GM18907 (cell line): ENCODE measurements at regions not wholly inside any gene's neighbourhood (a gene's known extent, or its start where the extent isn't known, plus 50 kb on each side); places are given as distances from the start of the nearest gene placed in this dataset.

Source experiments
- ATAC-seq: cut with Tn5 transposase; IDR thresholded peaks from one replicate; pipeline ENCODE4 v1.9.1; 2021; ENCODE audit warnings: mild to moderate bottlenecking, moderate library complexity; ENCODE audit not compliant: unreplicated experiment

DNA sequence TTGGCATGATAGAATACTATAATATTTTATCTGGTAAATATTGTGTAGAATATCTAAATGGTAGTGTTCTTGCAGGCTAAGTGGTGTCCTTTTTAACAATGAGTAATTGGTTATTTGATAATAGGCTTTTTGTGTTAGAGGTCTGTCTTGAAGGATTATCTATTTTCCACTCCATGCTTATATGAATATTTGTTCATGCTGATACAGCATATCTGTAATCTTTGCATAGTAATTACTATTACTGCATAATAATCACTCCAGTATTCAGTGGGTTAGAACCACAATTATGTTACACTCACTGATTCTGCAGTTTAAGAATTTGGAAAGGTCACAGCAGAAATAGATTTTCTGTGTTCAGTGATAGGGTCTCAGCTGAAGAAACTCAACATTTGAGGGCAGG lies 1229.9 kb downstream of the MAT2B start:
- no peak for ATAC-seq

DNA sequence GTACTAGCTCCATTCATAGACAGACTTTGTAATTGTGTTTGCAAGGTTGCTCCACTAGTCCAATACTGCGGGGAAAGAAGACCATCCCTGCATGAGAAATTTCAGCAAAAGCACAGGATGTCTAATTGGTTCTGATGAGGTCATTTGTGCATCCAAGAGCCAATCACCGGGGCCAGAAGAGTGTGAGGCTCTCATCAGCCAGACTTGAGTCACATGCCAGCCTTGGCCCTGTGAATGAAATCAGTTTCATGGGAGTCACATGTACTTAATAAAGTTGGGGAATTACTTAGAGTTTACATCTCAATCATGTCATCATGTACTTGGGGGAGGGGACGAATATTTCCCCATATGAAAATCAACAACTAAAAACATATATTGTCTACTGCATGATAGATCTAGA lies 1236.0 kb downstream of the MAT2B start:
- peak; percentile 53 for ATAC-seq

DNA sequence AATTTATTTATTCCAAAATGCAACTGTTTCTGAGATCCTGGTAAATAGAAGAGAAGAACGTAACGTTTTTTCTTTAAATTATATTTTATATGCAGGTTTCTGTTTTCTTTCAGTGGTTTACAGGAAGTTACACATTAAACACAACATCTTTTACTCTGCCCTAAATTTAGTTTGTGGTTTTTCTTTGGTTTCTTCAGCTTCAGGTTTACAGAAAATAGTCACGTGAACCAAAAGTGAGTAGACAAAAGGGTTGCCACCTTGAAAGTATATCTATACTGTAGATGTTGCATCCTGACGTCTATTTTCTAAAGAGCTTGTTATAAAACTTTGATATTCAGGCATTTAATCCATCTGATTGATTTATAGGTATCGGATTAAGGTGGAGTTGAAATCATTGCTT lies 1236.6 kb downstream of the MAT2B start:
- peak; percentile 95 for ATAC-seq

GRCh38 chr5:164746723-164747122 lies 1241.3 kb downstream of the MAT2B start:
- ATAC-seq = no peak

DNA sequence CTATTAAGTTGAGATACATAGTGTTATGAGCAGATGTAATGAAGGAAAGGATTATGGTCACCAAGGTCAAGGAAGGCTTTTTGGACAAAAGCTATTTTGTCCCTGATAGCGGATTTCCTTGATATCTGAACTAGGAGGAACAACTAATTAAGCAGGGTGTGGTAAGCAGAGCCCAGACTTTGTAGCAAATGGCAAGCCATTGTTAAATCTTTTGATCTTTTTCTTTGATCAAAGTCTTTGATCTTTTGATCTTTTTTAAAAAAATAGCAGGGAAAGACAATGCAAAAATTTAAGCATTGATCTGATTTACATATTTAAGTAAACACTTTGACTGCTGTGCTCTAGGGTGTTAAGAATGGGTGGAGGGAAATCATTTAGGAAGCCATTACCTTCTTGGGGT lies 1242.0 kb downstream of the MAT2B start:
- no peak for ATAC-seq

- peak; percentile 98 for ATAC-seq
Measured at GRCh38 chr5:164748861-164749260, 1243.4 kb downstream of the MAT2B start.

- ATAC-seq = no peak
Measured at GRCh38 chr5:164753434-164753833, 1248.0 kb downstream of the MAT2B start.

DNA sequence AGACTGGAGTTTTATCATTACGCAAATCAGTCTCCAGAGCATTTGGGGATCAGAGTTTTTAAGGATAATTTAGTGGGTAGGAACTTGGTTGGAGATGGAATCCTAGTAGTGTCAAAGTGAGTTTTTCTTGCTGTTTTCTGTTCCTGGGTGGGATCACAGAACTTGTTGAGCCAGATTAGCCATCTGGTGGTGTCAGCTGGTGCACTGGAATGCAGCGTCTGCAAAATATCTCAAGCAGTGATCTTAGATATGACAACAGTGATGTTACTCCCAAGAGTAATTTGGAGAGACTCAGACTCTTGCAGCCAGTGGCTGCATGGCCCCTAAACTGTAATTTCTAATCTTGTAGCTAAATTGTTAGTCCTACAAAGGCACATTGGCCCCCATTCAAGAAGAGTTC lies 1257.8 kb downstream of the MAT2B start:
- no peak for ATAC-seq

DNA sequence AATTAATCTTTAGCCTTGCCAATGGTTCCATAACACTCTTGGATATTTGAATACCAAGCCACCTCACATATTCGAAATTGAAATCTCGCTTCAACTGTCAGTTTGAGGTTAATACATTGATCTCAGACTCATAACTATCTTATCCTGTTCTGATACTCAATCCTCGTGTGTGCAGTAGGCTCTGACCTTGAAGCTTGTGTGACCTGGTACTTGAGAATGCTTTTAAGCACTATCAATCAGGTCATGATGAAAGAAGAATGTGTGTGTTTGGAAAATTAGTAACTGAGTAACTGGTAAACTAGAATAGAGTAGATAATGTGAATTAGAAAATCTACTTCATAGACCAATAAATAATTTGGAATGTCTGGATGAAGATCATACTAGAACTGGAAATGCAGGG lies 1266.7 kb downstream of the MAT2B start:
- ATAC-seq = no peak

DNA sequence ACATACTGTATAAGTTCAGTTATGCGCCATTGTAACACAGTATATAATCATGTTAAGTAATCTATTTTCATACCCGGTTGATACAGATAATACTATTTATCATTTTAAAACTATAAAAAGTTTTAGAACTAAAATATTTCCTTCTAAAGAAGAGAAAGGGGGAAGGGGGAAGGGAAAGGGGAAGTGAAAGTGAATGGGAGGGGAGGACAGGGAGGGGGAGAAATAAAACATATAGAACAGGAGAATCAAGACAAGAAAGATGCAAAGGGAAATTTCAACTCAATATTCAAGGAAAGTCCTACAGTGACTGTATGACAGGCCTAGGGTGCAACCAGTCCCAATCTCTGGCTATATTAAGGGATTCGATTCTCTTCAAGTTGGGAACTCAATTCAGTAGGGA lies 1278.8 kb downstream of the MAT2B start:
- no peak for ATAC-seq

GRCh38 chr5:164798110-164798509 lies 1292.7 kb downstream of the MAT2B start:
- no peak for ATAC-seq

GRCh38 chr5:164799391-164799790 lies 1294.0 kb downstream of the MAT2B start:
- peak; percentile 66 for ATAC-seq

DNA sequence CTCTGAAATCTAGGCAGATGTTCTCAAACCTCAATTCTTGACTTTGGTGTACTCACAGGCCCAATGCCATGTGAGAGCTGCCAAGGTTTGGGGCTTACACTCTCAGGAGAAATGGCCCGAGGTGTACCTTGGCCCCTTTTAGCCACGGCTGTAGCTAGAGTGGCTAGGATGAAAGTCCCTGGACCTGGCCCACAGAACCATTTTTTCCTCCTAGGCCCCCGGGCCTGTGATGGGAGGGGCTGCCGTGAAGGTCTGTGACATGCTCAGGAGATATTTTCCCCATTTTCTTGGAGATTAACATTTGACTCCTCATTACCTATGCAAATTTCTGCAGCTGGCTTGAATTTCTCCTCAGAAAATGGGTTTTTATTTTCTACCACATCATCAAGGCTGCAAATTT lies 1296.5 kb downstream of the MAT2B start:
- no peak for ATAC-seq

DNA sequence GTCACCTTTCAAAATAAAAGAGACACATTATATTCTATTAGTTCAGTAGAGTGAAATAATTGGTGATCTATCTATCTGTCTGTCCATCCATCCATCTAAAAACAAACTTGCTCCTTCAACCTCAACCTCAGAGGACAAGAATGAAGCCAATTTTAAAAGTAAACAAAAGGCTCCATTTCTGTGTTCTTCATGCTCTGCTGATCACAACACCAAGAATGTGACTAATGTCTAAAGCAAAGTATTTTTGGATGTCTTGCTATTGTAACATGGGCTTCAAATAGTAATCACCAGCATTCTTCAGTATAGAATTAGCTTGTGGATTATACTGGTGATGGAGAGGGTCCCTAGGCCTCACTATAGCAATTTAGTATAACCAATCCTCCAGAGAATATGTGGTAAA lies 1304.4 kb downstream of the MAT2B start:
- peak; percentile 93 for ATAC-seq

- ATAC-seq = no peak
Measured at GRCh38 chr5:164818445-164818844, 1313.0 kb downstream of the MAT2B start.

DNA sequence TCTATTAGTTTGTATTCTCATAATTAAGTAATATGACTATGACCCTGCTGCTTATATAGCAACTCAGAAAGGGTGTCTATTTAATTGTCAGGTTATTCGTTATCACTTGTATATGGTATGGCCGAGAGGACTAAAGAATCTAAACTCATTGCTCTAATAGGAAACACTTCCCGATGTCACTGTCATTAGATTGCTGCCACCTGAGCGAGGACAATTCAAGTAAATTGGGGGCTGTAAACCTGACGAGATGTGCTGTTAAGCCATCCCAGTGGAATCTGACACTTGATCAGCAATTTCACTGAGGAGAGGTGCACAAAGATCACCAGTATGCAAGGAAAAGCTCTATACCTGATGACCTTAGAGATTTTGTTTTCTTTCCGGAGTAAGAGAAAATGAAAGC lies 1319.3 kb downstream of the MAT2B start:
- no peak for ATAC-seq

DNA sequence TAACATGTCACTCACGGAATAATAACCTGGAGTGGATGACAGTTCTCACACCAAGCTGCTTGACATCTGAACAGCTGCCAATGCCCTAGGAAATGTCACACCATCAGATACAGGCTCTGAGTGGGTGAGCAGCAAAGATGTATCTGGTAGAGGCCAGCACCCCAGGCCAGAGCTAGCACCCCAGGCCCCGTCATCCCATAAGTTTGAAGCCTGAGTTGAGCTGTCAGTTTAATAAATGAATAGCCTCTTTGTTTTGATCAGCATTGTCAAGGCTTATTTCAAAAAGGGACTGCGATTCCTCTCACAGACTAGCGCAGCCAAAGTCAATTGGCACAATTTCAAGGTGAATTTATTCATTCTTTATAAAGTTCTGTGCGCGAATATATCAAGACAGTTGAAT lies 1327.1 kb downstream of the MAT2B start:
- ATAC-seq = no peak

GRCh38 chr5:164844348-164844747 lies 1338.9 kb downstream of the MAT2B start:
- no peak for ATAC-seq

GRCh38 chr5:164860896-164861295 lies 1355.5 kb downstream of the MAT2B start:
- ATAC-seq = no peak

- no peak for ATAC-seq
Measured at GRCh38 chr5:164861610-164862009, 1356.2 kb downstream of the MAT2B start.

DNA sequence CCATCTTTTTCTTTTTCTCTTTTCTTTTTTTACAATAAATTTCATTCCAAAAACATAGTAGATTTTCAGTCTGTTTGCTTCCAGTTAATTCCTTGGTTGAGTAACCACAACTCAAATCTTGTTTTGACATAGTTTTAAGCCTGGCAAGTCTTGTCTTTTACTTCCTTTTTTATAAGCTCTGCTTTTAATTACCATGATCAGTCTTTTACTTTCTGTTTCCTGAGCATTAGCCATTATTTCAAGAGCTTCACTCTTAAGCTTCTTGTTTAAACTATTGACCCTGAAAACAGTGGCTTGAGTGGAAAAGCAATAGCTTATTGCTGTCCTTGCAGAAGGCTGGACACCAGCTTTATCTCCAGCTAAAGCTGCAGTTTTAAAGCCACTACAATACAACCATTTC lies 1363.3 kb downstream of the MAT2B start:
- peak; percentile 79 for ATAC-seq

DNA sequence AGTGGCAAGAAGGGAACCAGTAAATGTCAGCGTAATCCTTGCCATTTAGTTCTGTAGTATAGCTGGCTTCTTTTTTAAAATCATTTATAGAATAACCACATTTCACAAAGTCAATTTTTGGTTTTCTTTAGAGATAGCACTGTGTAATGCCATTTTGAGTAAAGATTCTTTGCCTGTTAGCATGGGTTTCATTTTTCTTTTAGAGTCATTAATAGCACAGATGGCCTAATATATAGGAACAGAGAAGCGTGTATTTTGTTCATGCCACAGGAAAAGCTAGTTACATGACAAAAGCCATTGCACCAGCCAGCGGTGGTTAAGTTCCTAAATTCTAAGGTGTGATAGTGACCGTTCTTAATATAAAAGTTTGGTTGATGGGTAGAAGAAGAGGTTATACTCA lies 1363.9 kb downstream of the MAT2B start:
- peak; percentile 26 for ATAC-seq

GRCh38 chr5:164876793-164877192 lies 1371.4 kb downstream of the MAT2B start:
- ATAC-seq = no peak

DNA sequence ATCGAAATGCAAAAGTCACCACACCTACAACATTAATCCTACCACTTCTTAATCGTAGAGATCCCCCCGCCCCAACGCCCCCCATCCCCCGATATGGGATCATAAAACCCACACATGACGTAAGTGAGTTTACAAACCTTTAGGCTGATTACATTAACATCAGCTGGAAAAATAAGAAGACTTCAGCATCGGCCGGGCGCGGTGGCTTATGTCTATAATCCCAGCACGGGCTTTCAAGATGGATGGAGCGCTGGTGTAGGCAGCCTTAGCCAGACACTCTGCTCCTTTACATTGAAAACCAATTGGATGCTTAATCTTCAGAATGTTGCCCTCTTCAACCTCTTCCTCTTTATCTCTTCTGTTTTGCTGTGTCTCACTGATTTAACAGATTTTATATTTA lies 1376.0 kb downstream of the MAT2B start:
- ATAC-seq = no peak
